Mucosa of stomach (tissue), 1 donor: ENCODE measurements at regions not wholly inside any gene's neighbourhood (a gene's known extent, or its start where the extent isn't known, plus 50 kb on each side); places are given as distances from the start of the nearest gene placed in this dataset.

Source experiments
- H3K27me3 ChIP-seq: one replicate; pipeline ENCODE4 v1.7.0; 2013; ENCODE audit warnings: mild to moderate bottlenecking, low read length; ENCODE audit not compliant: control insufficient read depth, insufficient read depth
- H3K36me3 ChIP-seq: one replicate; pipeline ENCODE4 v1.7.0; 2013; ENCODE audit warnings: low read length; ENCODE audit not compliant: control insufficient read depth, insufficient read depth
- H3K4me1 ChIP-seq: one replicate; pipeline ENCODE4 v1.7.0; 2013; ENCODE audit warnings: mild to moderate bottlenecking, low read length; ENCODE audit not compliant: control insufficient read depth, insufficient read depth
- H3K4me3 ChIP-seq: one replicate; pipeline ENCODE4 v1.7.0; 2013; ENCODE audit warnings: low read length
- H3K9ac ChIP-seq: one replicate; pipeline ENCODE4 v1.7.0; 2013; ENCODE audit warnings: mild to moderate bottlenecking, low read length, moderate library complexity
- H3K9me3 ChIP-seq: one replicate; pipeline ENCODE4 v1.7.0; 2013; ENCODE audit warnings: mild to moderate bottlenecking, low read length, moderate library complexity; ENCODE audit not compliant: control insufficient read depth
- donor health status: Pancreatic carcinoma.

DNA sequence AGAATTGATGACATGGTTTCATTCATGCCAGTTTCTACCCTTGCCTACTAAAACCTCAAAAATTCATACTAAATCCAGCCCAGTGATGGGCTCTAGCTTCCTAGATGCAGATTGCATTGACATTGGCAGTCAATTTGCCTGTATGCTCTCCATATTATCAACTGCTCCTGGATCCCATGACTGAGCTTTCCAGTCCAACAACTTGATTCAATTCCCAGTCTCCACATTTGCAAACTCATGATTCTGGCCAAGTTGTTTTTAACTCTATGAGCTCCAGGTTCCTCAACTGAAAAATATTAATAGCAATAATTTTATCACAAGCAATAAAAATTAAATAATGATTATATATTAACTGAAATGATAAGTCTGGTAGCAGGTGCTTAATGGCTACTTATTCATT is 51.0 kb upstream of the DSC1 start:
- Histone ChIP-seq H3K4me3 (no peak overlapping the region), H3K27me3 (no peaks in the 10 kb centered on the region), H3K4me1 (peaks cover 17% of the 10 kb centered on the region), H3K9ac (no peak overlapping the region), H3K36me3 (no peaks in the 10 kb centered on the region), H3K9me3 (no peaks in the 10 kb centered on the region)

DNA sequence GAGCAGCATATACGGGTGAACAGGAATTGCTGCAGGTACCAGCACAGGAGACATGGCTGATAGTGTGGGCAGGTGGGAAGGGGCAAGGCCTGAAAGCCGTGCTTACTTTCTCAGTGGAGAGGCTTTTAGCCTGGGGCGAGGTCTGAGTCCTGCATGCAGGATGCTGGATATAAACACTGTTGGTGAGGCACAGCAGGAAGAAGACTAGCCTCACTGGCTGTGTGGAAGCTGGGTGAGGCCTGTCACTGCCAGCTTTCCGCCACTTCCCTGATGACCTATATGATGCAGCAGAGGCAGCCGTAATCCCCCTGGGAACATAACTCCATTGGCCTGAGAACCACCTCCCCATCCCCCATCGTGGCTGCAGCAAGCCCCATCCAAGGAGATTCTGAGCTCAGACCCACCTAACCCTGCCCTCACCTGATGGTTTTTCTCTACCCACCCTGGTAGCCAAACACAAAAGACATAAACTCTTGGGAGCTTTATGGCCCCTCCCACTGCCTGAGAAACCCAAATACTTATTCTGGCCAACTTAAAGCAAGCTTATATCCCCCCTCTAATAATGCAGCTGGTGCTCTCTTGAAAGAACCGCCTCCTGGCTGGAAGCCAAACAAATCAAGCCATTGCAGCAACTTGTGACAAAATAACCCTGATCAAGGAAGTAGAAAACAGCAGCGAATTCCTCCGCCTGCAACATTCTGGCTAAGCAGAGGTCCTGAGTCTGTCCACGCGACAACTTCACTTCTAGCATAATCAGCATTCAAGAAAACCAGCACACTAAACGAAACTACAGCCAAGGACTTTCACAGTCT is 54.6 kb upstream of the DSC1 start:
- Histone ChIP-seq H3K4me1 (peaks cover 5% of the 10 kb centered on the region), H3K9me3 (no peaks in the 10 kb centered on the region), H3K9ac (no peak overlapping the region), H3K4me3 (no peak overlapping the region), H3K36me3 (no peaks in the 10 kb centered on the region), H3K27me3 (no peaks in the 10 kb centered on the region)

DNA sequence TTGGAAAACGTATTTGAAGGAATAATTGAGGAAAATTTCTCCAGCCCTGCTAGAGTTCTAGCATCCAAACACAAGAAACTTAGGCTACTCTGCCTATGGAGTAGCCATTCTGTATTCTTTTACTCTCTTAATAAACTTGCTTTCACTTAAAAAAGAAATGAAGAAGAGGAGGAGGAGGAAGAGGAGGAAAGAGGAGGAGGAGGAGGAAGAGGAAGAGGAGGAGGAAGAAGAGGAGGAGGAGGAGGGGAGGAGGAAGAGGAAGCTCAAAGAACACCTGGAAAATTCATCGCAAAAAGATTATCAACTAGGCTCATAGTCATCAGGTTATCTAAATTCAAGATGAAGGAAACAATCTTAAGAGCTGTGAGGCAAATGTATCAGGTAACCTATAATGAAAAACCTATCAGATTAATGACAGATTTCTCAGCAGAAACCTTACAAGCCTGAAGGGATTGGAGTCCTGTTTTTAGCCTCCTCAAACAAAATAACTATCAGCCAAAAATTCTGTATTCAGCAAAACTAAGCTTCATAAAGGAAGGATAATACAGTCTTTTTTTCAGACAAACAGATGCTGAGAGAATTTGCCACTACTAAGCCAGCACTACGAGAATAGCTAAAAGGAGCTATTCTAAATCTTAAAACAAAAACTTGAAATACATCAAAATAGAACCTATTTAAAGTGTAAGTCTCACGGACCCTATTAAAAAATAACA is 56.2 kb upstream of the DSC1 start:
- Histone ChIP-seq H3K4me3 (no peak overlapping the region), H3K9me3 (no peaks in the 10 kb centered on the region), H3K4me1 (peaks cover 5% of the 10 kb centered on the region), H3K9ac (no peak overlapping the region), H3K36me3 (no peaks in the 10 kb centered on the region), H3K27me3 (no peaks in the 10 kb centered on the region)

GRCh38 chr18:31219395-31219794 is 56.7 kb upstream of the DSC1 start:
- Histone ChIP-seq H3K36me3 (no peaks in the 10 kb centered on the region), H3K4me3 (no peak overlapping the region), H3K9me3 (no peaks in the 10 kb centered on the region), H3K9ac (no peak overlapping the region), H3K4me1 (peaks cover 5% of the 10 kb centered on the region), H3K27me3 (no peaks in the 10 kb centered on the region)

DNA sequence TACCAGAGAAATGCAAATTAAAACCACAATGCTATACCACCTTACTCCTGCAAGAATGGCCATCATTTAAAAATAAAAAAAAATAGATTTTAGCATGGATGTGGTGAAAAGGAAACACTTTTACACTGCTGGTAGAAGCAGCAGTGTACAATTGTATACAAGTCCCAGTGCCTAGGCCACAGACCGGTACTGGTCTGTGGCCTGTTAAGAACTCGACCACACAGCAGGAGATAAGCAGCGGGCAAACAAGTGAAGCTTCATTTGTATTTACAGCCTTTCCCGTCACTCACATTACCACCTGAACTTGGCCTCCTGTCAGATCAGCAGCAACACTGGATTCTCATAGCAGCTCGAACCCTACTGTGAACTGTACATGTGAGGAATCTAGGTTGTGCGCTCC is 60.7 kb upstream of the DSC1 start:
- no peak overlapping the region for H3K4me3 ChIP-seq
- H3K9me3 ChIP-seq = no peaks in the 10 kb centered on the region
- H3K27me3 ChIP-seq = no peaks in the 10 kb centered on the region
- H3K4me1 ChIP-seq = peaks cover 4% of the 10 kb centered on the region
- no peaks in the 10 kb centered on the region for H3K36me3 ChIP-seq
- H3K9ac ChIP-seq = no peak overlapping the region

GRCh38 chr18:31225668-31226067 is 63.0 kb upstream of the DSC1 start:
- Histone ChIP-seq H3K4me1 (peaks cover 4% of the 10 kb centered on the region), H3K27me3 (no peaks in the 10 kb centered on the region), H3K9ac (no peak overlapping the region), H3K9me3 (no peaks in the 10 kb centered on the region), H3K36me3 (no peaks in the 10 kb centered on the region), H3K4me3 (no peak overlapping the region)

DNA sequence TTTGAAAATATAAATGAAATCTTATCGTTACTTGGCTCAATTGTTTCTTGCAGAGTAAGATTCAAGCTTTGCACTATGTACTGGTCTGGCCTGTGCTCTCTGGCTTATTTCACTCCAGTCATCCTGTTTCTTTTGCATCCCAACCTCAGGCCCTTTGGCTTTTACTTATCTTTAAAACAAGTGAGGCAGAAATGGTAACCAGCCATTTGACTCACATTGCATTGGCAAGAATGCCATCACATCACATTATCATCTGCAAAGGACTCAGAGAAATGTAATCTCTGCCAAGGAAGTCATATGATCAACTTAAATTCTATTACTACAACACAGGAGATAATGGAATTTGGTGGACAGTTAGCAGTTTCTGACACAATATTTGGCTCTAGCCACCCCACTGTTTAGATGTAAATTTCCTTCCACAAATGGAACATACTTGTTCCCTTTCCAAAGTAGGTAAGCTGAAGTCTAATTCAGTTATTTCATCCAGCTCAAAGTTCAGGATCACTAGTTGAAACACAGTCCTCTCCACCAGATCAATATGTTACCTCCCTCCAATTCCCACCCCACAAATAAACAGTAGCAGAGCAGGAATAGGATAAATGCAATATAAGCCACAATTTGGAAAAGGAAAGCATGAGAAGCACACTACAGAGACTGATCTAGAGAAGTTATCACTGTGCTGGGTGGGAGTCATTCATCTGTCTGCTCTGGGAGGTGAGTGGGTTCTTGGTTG is 65.0 kb upstream of the DSC1 start:
- Histone ChIP-seq H3K36me3 (no peaks in the 10 kb centered on the region), H3K4me3 (no peak overlapping the region)

DNA sequence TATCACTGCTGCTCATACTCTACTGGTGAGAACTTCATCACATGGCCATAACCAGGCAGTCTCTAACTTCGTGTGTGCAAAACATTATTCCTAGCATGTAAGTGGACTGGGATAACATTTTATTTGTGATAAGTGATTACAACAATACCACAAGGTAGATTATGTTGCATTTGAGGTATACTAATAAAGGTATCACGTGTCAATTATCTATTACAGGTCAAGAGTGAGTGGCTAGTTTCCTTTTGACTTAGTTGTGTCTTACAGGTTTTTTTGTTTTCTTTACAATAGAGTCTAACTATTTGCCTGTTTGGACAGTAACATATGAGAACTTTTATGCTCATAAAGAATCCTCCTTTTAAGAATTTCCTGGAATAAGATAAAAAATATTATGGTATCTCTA is 67.2 kb upstream of the DSC1 start:
- Histone ChIP-seq H3K27me3 (no peaks in the 10 kb centered on the region), H3K4me1 (peaks cover 14% of the 10 kb centered on the region), H3K36me3 (no peaks in the 10 kb centered on the region), H3K9ac (no peak overlapping the region), H3K9me3 (no peaks in the 10 kb centered on the region), H3K4me3 (no peak overlapping the region)

More for the DNA sequence above, 65.0 kb upstream of the DSC1 start:
- peaks cover 8% of the 10 kb centered on the region for H3K4me1 ChIP-seq
- H3K9me3 ChIP-seq = no peaks in the 10 kb centered on the region
- H3K9ac ChIP-seq = no peak overlapping the region
- no peaks in the 10 kb centered on the region for H3K27me3 ChIP-seq

GRCh38 chr18:31230495-31230894 is 67.8 kb upstream of the DSC1 start:
- Histone ChIP-seq H3K27me3 (no peaks in the 10 kb centered on the region), H3K4me1 (peaks cover 14% of the 10 kb centered on the region), H3K4me3 (no peak overlapping the region), H3K9me3 (no peaks in the 10 kb centered on the region), H3K36me3 (no peaks in the 10 kb centered on the region), H3K9ac (no peak overlapping the region)

DNA sequence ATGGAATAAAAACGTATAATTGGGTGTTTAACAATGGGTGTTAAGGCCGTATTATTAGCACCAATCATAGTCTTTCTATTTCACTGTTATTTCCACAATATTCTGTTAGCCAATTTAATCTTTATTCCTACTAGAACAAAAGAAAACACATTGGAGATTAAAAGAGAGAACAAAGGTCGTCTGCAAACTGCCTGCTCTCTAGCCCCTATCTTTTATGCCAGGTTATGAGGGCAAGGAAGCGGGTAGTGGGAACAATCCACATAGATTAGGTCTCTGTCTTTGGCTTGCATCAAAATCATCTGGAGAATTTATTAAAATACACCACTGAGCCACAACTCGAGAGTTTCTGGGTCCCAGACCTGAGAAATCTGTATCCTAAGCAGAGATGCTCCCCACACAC is 69.4 kb upstream of the DSC1 start:
- Histone ChIP-seq H3K4me1 (peaks cover 14% of the 10 kb centered on the region), H3K36me3 (no peaks in the 10 kb centered on the region), H3K9me3 (no peaks in the 10 kb centered on the region), H3K9ac (no peak overlapping the region), H3K27me3 (no peaks in the 10 kb centered on the region), H3K4me3 (no peak overlapping the region)

DNA sequence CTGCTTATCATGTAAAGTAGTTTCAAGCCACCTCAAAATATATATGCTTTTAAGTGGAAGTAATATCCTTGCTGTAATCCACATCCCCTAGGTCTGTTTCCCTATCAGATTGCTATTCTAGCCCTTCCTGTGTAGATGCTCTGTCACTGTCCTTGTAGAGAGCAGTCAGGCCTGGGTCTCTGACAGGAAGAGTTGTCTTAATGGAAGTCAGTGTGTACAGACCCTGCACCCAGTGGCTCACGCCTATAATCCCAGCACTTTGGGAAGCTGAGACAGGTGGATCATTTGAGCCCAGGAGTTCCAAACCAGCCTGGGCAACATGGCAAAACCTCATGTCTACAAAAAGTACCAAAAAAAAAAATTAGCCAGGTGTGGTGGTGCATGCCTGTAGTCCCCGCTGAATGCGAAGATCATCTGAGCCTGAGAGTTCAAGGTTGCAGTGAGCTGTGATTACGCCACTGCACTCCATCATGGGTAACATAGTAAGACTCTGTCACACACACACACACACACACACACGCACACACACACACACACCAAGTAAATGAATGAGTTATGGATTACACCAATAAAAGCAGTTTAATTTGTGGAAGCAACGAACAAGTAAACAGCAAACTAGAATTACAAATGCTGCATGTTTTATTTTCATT is 70.2 kb upstream of the DSC1 start:
- Histone ChIP-seq H3K27me3 (no peaks in the 10 kb centered on the region), H3K9ac (no peak overlapping the region), H3K4me3 (no peak overlapping the region), H3K36me3 (no peaks in the 10 kb centered on the region), H3K4me1 (peaks cover 10% of the 10 kb centered on the region), H3K9me3 (no peaks in the 10 kb centered on the region)
